ENCODE measurements at regions not wholly inside any gene's neighbourhood (a gene's known extent, or its start where the extent isn't known, plus 50 kb on each side); places are given as distances from the start of the nearest gene placed in this dataset.
"Not testable (repeated sequence)": the region's sequence is repeated elsewhere in the genome, so short reads cannot be mapped to it uniquely, and the experiment has no call there.

- Histone ChIP-seq H4K20me1 (ENCODE audit: insufficient read depth) (no peaks in the 10 kb centered on the region), H3K36me3 (ENCODE audit: low read depth) (no peaks in the 10 kb centered on the region), H2AFZ (peak overlapping the region; percentile 65; the same call in 1 of the 2 replicates), H3K4me3 (peak overlapping the region; percentile 19; the same call in 1 of the 2 replicates), H3K4me1 (replicated peaks; ENCODE audit: insufficient read depth) (no peaks in the 10 kb centered on the region), H3K4me2 (peak overlapping the region; percentile 41), H3K27me3 (ENCODE audit: insufficient read depth, low read depth) (peaks cover 7% of the 10 kb centered on the region), H3F3A (ENCODE audit: insufficient read depth, low read depth) (no peaks in the 10 kb centered on the region), H3K79me2 (ENCODE audit: low read depth) (no peaks in the 10 kb centered on the region), H3K9me2 (ENCODE audit: insufficient read depth) (no peaks in the 10 kb centered on the region), H3K9me3 (ENCODE audit: insufficient read depth, low read depth) (no peaks in the 10 kb centered on the region), H3K27ac (no peak overlapping the region)
- no TSS peak for BruUV-seq (replicated peaks)
- DNase-seq = no peak
- ChIA-PET POLR2A (ENCODE audit: unreplicated experiment) (no interaction called here), CTCF (no interaction called here)
- TF ChIP-seq EZH2 (IDR thresholded peaks at IDR 0.05; ENCODE audit: low read depth) = no peak
- no peak for TF ChIP-seq CTCF (conservative IDR thresholded peaks at IDR 0.05)
- intact Hi-C loops (cut with micrococcal nuclease; ENCODE audit: unreplicated experiment) = no loop called here
Observed at GRCh38 chr2:107747964-107748583, 78.6 kb upstream of the RGPD4 start.

- Histone ChIP-seq H3K27ac (no peak overlapping the region), H4K20me1 (ENCODE audit: insufficient read depth) (no peaks in the 10 kb centered on the region), H3K4me3 (no peak overlapping the region), H3K36me3 (ENCODE audit: low read depth) (no peaks in the 10 kb centered on the region), H3K4me2 (no peak overlapping the region), H3K27me3 (ENCODE audit: insufficient read depth, low read depth) (peaks cover 10% of the 10 kb centered on the region), H3K79me2 (ENCODE audit: low read depth) (no peaks in the 10 kb centered on the region), H3K9me2 (ENCODE audit: insufficient read depth) (no peaks in the 10 kb centered on the region), H3K4me1 (replicated peaks; ENCODE audit: insufficient read depth) (no peaks in the 10 kb centered on the region), H3K9me3 (ENCODE audit: insufficient read depth, low read depth) (no peaks in the 10 kb centered on the region), H2AFZ (no peak overlapping the region), H3F3A (ENCODE audit: insufficient read depth, low read depth) (no peaks in the 10 kb centered on the region)
- DNase-seq = no peak
- CTCF ChIA-PET = no interaction called here
- intact Hi-C loops (cut with micrococcal nuclease; ENCODE audit: unreplicated experiment) = no loop called here
- no peak for TF ChIP-seq CTCF (conservative IDR thresholded peaks at IDR 0.05)
- TF ChIP-seq EZH2 (IDR thresholded peaks at IDR 0.05; ENCODE audit: low read depth) = no peak
- POLR2A ChIA-PET (ENCODE audit: unreplicated experiment) = no interaction called here
- no TSS peak for BruUV-seq (replicated peaks)
Observed at GRCh38 chr2:107751936-107752335, 74.8 kb upstream of the RGPD4 start.

GRCh38 chr2:107753806-107754205, 72.9 kb upstream of the RGPD4 start:
- BruUV-seq (replicated peaks); intact Hi-C loops (cut with micrococcal nuclease; ENCODE audit: unreplicated experiment): not testable (repeated sequence)

GRCh38 chr2:107757223-107757622, 69.5 kb upstream of the RGPD4 start:
- no TSS peak for BruUV-seq (replicated peaks)

More at GRCh38 chr2:107753806-107754205, 72.9 kb upstream of the RGPD4 start:
- H4K20me1 ChIP-seq (ENCODE audit: insufficient read depth); H3F3A ChIP-seq (ENCODE audit: insufficient read depth, low read depth); H3K27ac ChIP-seq; H3K9me3 ChIP-seq (ENCODE audit: insufficient read depth, low read depth); H3K36me3 ChIP-seq (ENCODE audit: low read depth); DNase-seq; H3K4me2 ChIP-seq; H2AFZ ChIP-seq; H3K4me3 ChIP-seq; POLR2A ChIA-PET (ENCODE audit: unreplicated experiment); H3K4me1 ChIP-seq (replicated peaks; ENCODE audit: insufficient read depth); H3K79me2 ChIP-seq (ENCODE audit: low read depth); CTCF ChIA-PET; H3K9me2 ChIP-seq (ENCODE audit: insufficient read depth): not testable (repeated sequence)
- peaks cover 10% of the 10 kb centered on the region for H3K27me3 ChIP-seq (ENCODE audit: insufficient read depth, low read depth)

More at GRCh38 chr2:107757223-107757622, 69.5 kb upstream of the RGPD4 start:
- H3K4me1 ChIP-seq (replicated peaks; ENCODE audit: insufficient read depth) = no peaks in the 10 kb centered on the region
- H2AFZ ChIP-seq = no peak overlapping the region; the same call in 1 of the 2 replicates
- no peaks in the 10 kb centered on the region for H3K79me2 ChIP-seq (ENCODE audit: low read depth)
- H3K27me3 ChIP-seq (ENCODE audit: insufficient read depth, low read depth) = peaks cover 10% of the 10 kb centered on the region
- no peaks in the 10 kb centered on the region for H3F3A ChIP-seq (ENCODE audit: insufficient read depth, low read depth)
- no peak overlapping the region for H3K4me3 ChIP-seq
- no peak overlapping the region for H3K27ac ChIP-seq
- H4K20me1 ChIP-seq (ENCODE audit: insufficient read depth) = no peaks in the 10 kb centered on the region
- no peaks in the 10 kb centered on the region for H3K9me2 ChIP-seq (ENCODE audit: insufficient read depth)
- POLR2A ChIA-PET (ENCODE audit: unreplicated experiment) = no interaction called here
- CTCF ChIA-PET = no interaction called here
- no peak for DNase-seq
- no peak for TF ChIP-seq CTCF (conservative IDR thresholded peaks at IDR 0.05)
- TF ChIP-seq EZH2 (IDR thresholded peaks at IDR 0.05; ENCODE audit: low read depth) = no peak
- H3K4me2 ChIP-seq = no peak overlapping the region
- intact Hi-C loops (cut with micrococcal nuclease; ENCODE audit: unreplicated experiment) = no loop called here
- H3K9me3 ChIP-seq (ENCODE audit: insufficient read depth, low read depth) = no peaks in the 10 kb centered on the region
- H3K36me3 ChIP-seq (ENCODE audit: low read depth) = no peaks in the 10 kb centered on the region
